HepG2 (cell line): ENCODE measurements at regions not wholly inside any gene's neighbourhood (a gene's known extent, or its start where the extent isn't known, plus 50 kb on each side); places are given as distances from the start of the nearest gene placed in this dataset.

Experiments
- ATAC-seq: fragments of 200-7000 bp; cut with Tn5 transposase; 3 replicates; pipeline ENCODE4 v1.9.1; 2020; ENCODE audit warnings: mild to moderate bottlenecking, moderate library complexity
- BruUV-seq: library from RNA; stranded (reverse); fragments of 400-500 nt; replicated peaks from 2 replicates; lab custom pipeline; 2021; lab: Mats Ljungman, UMichigan
- CTCF ChIA-PET: fragments of 300-600 bp; formaldehyde crosslinking; extraction: SDS; loops from one replicate; lab custom pipeline; 2021; ENCODE audit warnings: low total read pairs, inconsistent platforms, low intra/inter-chr PET ratio; lab: Yijun Ruan, JAX
- POLR2A ChIA-PET: fragments of 350-600 bp; sonication (Branson Sonifier 250); formaldehyde crosslinking; loops from one replicate; lab custom pipeline; 2020; ENCODE audit warnings: antibody characterized with exemption, inconsistent platforms; lab: Yijun Ruan, JAX
- DNase-seq: peaks from one replicate; pipeline ENCODE4 v3.0.0-alpha.2; 2015; ENCODE audit warnings: low spot score
- FAIRE-seq: peaks from 3 replicates; lab custom pipeline; 2011; peaks lifted over from hg19 to GRCh38; lab: Jason Lieb, UNC
- H2AFZ ChIP-seq: one replicate; pipeline ENCODE4 v1.6.1; 2011; ENCODE audit warnings: low read length, inconsistent platforms
- H3K27ac ChIP-seq: fragments of 300-600 bp; 3 replicates; pipeline ENCODE4 v1.8.0; 2011; ENCODE audit warnings: mixed run types, mild to moderate bottlenecking, mixed read lengths, low read length, inconsistent platforms; ENCODE audit not compliant: insufficient read depth; ENCODE audit errors: extremely low read length
- H3K27me3 ChIP-seq, 2 experiments: fragments of 200-600 bp in 1 of 2; 2 replicates in 1 of 2; 3 replicates in 1 of 2; pipeline versions ENCODE4 v1.6.0 to v1.8.0; 2011; ENCODE audit warnings: low read length in 2 of 2, mild to moderate bottlenecking in 2 of 2, moderate library complexity in 2 of 2, inconsistent platforms in 1 of 2; ENCODE audit not compliant: insufficient read depth in 2 of 2, control insufficient read depth in 1 of 2
- H3K36me3 ChIP-seq, 2 experiments: fragments of 200-600 bp in 1 of 2; replicated peaks in 1 of 2; 2 replicates in 1 of 2; 3 replicates in 1 of 2; pipeline versions ENCODE4 v1.5.1 to v1.8.0; 2011; ENCODE audit warnings: low read length in 2 of 2, inconsistent platforms in 1 of 2; ENCODE audit not compliant: insufficient read depth in 2 of 2, control insufficient read depth in 1 of 2
- H3K4me1 ChIP-seq: 2 replicates; pipeline ENCODE4 v1.5.1; 2012; ENCODE audit warnings: low read length, inconsistent platforms; ENCODE audit not compliant: insufficient read depth
- H3K4me2 ChIP-seq: 2 replicates; pipeline ENCODE4 v1.6.0; 2011; ENCODE audit warnings: low read depth, low read length, inconsistent platforms
- H3K4me3 ChIP-seq, 3 experiments: fragments of 200-600 bp in 1 of 3; sonication (generic), shearing (Covaris generic) in 1 of 3; replicated peaks in 1 of 3; 2 replicates each; pipeline ENCODE4 v1.5.1; 2011 to 2016; ENCODE audit warnings: low read length in 3 of 3, inconsistent platforms in 2 of 3, low read depth in 2 of 3, mild to moderate bottlenecking in 2 of 3, control low read depth in 1 of 3, mixed read lengths in 1 of 3; ENCODE audit not compliant: insufficient read depth in 1 of 3
- H3K79me2 ChIP-seq: one replicate; pipeline ENCODE4 v1.6.1; 2011; ENCODE audit warnings: low read length, inconsistent platforms; ENCODE audit not compliant: insufficient read depth
- H3K9ac ChIP-seq: 2 replicates; pipeline ENCODE4 v1.6.0; 2011; ENCODE audit warnings: mild to moderate bottlenecking, low read depth, low read length, inconsistent platforms; ENCODE audit not compliant: insufficient read depth
- H3K9me3 ChIP-seq: 2 replicates; pipeline ENCODE4 v1.5.1; 2012; ENCODE audit warnings: mild to moderate bottlenecking, low read length
- H4K20me1 ChIP-seq: 2 replicates; pipeline ENCODE4 v1.6.0; 2011; ENCODE audit warnings: inconsistent platforms, mild to moderate bottlenecking, low read length, moderate library complexity; ENCODE audit not compliant: insufficient read depth
- CREM ChIP-seq, 2 experiments: sonication (generic) in 1 of 2; formaldehyde crosslinking in 1 of 2; IDR thresholded peaks; 2 replicates each; pipeline versions ENCODE4 v1.4.0 to v1.6.1; 2016 to 2020; ENCODE audit warnings: antibody characterized with exemption in 1 of 2, mild to moderate bottlenecking in 1 of 2, missing genetic modification reagents in 1 of 2
- MEIS1 ChIP-seq: sonication (generic); formaldehyde crosslinking; IDR thresholded peaks from 2 replicates; pipeline ENCODE4 v1.9.0; 2021; ENCODE audit warnings: mild to moderate bottlenecking, missing genetic modification reagents, moderate library complexity, borderline replicate concordance
- ZNF331 ChIP-seq: sonication (generic); formaldehyde crosslinking; IDR thresholded peaks from 2 replicates; pipeline ENCODE4 v1.4.0; 2020; ENCODE audit warnings: missing genetic modification reagents
- ZNF556 ChIP-seq: sonication (generic); formaldehyde crosslinking; IDR thresholded peaks from 2 replicates; pipeline ENCODE4 v1.4.0; 2020; ENCODE audit warnings: mild to moderate bottlenecking, missing genetic modification reagents, borderline replicate concordance
- ZNF749 ChIP-seq: sonication (generic); formaldehyde crosslinking; IDR thresholded peaks from 2 replicates; pipeline ENCODE4 v1.8.0; 2022; ENCODE audit warnings: mild to moderate bottlenecking, missing genetic modification reagents, moderate library complexity, borderline replicate concordance
- WGBS: methylation state at CpG from one replicate; pipeline ENCODE4 v1.1.6; 2017; ENCODE audit warnings: low lambda C conversion rate; 5-methylcytosine and 5-hydroxymethylcytosine counted together
- in situ Hi-C: cut with HindIII; loops from 2 replicates; pipeline ENCODE4 v1.10.0; 2017; ENCODE audit warnings: low pct_unique_long_range_greater_than_20kb; ENCODE audit not compliant: extremely low pct_ligation_motif_present
- intact Hi-C: fragments of 100-400 bp; cut with micrococcal nuclease; formaldehyde crosslinking; loops from one replicate; pipeline ENCODE4 v1.10.0; 2022; ENCODE audit not compliant: unreplicated experiment

GRCh38 chr10:130425169-130425568 lies 289.0 kb downstream of the GLRX3 start (continued):
- TF ChIP-seq MEIS1 (CRISPR knock-in tag), result no peak
- no peak for TF ChIP-seq ZNF749 (CRISPR knock-in tag)
- TF ChIP-seq, all 625 proteins: peak for 0

GRCh38 chr10:130425881-130426435 lies 289.8 kb downstream of the GLRX3 start:
- Histone ChIP-seq H3K36me3 (no peaks in the 10 kb centered on the region), H3K4me3 (no peak overlapping the region), H3K27ac (no peak overlapping the region), H3K9me3 (peaks cover 77% of the 10 kb centered on the region), H3K9ac (no peak overlapping the region), H4K20me1 (no peaks in the 10 kb centered on the region), H3K4me1 (no peaks in the 10 kb centered on the region), H3K79me2 (no peaks in the 10 kb centered on the region), H3K4me2 (no peak overlapping the region), H3K27me3 (no peaks in the 10 kb centered on the region; a peak in 1 of 5 replicates), H2AFZ (no peak overlapping the region)
- FAIRE-seq, result no peak
- POLR2A ChIA-PET, result no interaction called here
- in situ Hi-C loops (no loop called here), intact Hi-C loops (no loop called here)
- no peak for ATAC-seq
- WGBS, result 4% methylated on average over 9 of the region's 10 CpGs
- TF ChIP-seq CREM (IDR thresholded peaks at IDR 0.05) (no peak), CREM (CRISPR knock-in tag; IDR thresholded peaks at IDR 0.05) (no peak)
- no peak for DNase-seq
- no TSS peak for BruUV-seq
- CTCF ChIA-PET, result no interaction called here

- Histone ChIP-seq H3K79me2 (no peaks in the 10 kb centered on the region), H2AFZ (no peak overlapping the region), H3K27me3 (no peaks in the 10 kb centered on the region; a peak in 1 of 5 replicates), H3K4me2 (no peak overlapping the region), H3K4me1 (no peaks in the 10 kb centered on the region), H3K9me3 (peaks cover 83% of the 10 kb centered on the region), H4K20me1 (no peaks in the 10 kb centered on the region), H3K9ac (no peak overlapping the region), H3K36me3 (no peaks in the 10 kb centered on the region), H3K27ac (no peak overlapping the region), H3K4me3 (no peak overlapping the region)
- no peak for DNase-seq
- no TSS peak for BruUV-seq
- in situ Hi-C loops (no loop called here), intact Hi-C loops (no loop called here)
- ChIA-PET CTCF (no interaction called here), POLR2A (no interaction called here)
- ATAC-seq, result no peak
- TF ChIP-seq ZNF556 (CRISPR knock-in tag) (peak; percentile 100), ZNF331 (CRISPR knock-in tag) (no peak)
- WGBS, result 9% methylated on average over 4 of the region's 4 CpGs
- FAIRE-seq, result no peak
Observed at GRCh38 chr10:130427216-130427722, 291.1 kb downstream of the GLRX3 start.
